ENCODE measurements at regions not wholly inside any gene's neighbourhood (a gene's known extent, or its start where the extent isn't known, plus 50 kb on each side); places are given as distances from the start of the nearest gene placed in this dataset.
A peak's percentile ranks its signal among the peaks of the same experiment; 100 is the strongest.

GRCh38 chr7:155377838-155378579, 79.9 kb upstream of the EN2 start:
- no peak for TF ChIP-seq CTCF (conservative IDR thresholded peaks at IDR 0.05 in 1 of 2, IDR thresholded peaks at IDR 0.05 in 1 of 2; ENCODE audit: low read depth in 1 of 2, low read length in 2 of 2)
- TF ChIP-seq EZH2 (IDR thresholded peaks at IDR 0.05; ENCODE audit: low read length, missing control alignments): peak; percentile 73
- Histone ChIP-seq H3K79me2 (ENCODE audit: control insufficient read depth, insufficient read depth, low read length) (no peaks in the 10 kb centered on the region), H3K36me3 (ENCODE audit: control insufficient read depth, insufficient read depth, low read length) (no peaks in the 10 kb centered on the region), H3K27me3 (ENCODE audit: control insufficient read depth, insufficient read depth, low read length) (peaks cover 87% of the 10 kb centered on the region), H4K20me1 (ENCODE audit: control insufficient read depth, extremely low read depth, insufficient read depth, low read length) (no peaks in the 10 kb centered on the region), H3K4me3 (replicated peaks in 1 of 4; ENCODE audit: control extremely low read depth in 1 of 4, insufficient read depth in 1 of 4, low read depth in 3 of 4, low read length in 4 of 4) (peak overlapping the region in 1 of 4 experiments; percentile 25), H2AFZ (ENCODE audit: low read length) (no peak overlapping the region), H3K9ac (ENCODE audit: insufficient read depth, low read length) (no peak overlapping the region), H3K27ac (ENCODE audit: insufficient read depth, low read length) (no peak overlapping the region), H3K4me1 (ENCODE audit: control insufficient read depth, extremely low read depth, insufficient read depth, low read length) (no peaks in the 10 kb centered on the region), H3K4me2 (ENCODE audit: extremely low read depth, insufficient read depth, low read length) (no peak overlapping the region), H3K9me3 (ENCODE audit: control insufficient read depth, insufficient read depth, low read depth, low read length) (no peaks in the 10 kb centered on the region)
- peak in 1 of 2 donors; percentile 38 for DNase-seq (ENCODE audit: low read depth in 2 of 2)

GRCh38 chr7:155378580-155378934, 79.4 kb upstream of the EN2 start:
- no peaks in the 10 kb centered on the region for H4K20me1 ChIP-seq (ENCODE audit: control insufficient read depth, extremely low read depth, insufficient read depth, low read length)
- no peaks in the 10 kb centered on the region for H3K9me3 ChIP-seq (ENCODE audit: control insufficient read depth, insufficient read depth, low read depth, low read length)
- no peak overlapping the region for H2AFZ ChIP-seq (ENCODE audit: low read length)
- H3K27ac ChIP-seq (ENCODE audit: insufficient read depth, low read length): no peak overlapping the region
- H3K27me3 ChIP-seq (ENCODE audit: control insufficient read depth, insufficient read depth, low read length): peaks cover 87% of the 10 kb centered on the region
- TF ChIP-seq CTCF (conservative IDR thresholded peaks at IDR 0.05 in 1 of 2, IDR thresholded peaks at IDR 0.05 in 1 of 2; ENCODE audit: low read depth in 1 of 2, low read length in 2 of 2) (no peak), EZH2 (IDR thresholded peaks at IDR 0.05; ENCODE audit: low read length, missing control alignments) (no peak)
- no peaks in the 10 kb centered on the region for H3K79me2 ChIP-seq (ENCODE audit: control insufficient read depth, insufficient read depth, low read length)
- H3K36me3 ChIP-seq (ENCODE audit: control insufficient read depth, insufficient read depth, low read length): no peaks in the 10 kb centered on the region
- H3K9ac ChIP-seq (ENCODE audit: insufficient read depth, low read length): no peak overlapping the region
- no peak overlapping the region for H3K4me2 ChIP-seq (ENCODE audit: extremely low read depth, insufficient read depth, low read length)
- no peak overlapping the region for H3K4me3 ChIP-seq (replicated peaks in 1 of 4; ENCODE audit: control extremely low read depth in 1 of 4, insufficient read depth in 1 of 4, low read depth in 3 of 4, low read length in 4 of 4)
- H3K4me1 ChIP-seq (ENCODE audit: control insufficient read depth, extremely low read depth, insufficient read depth, low read length): no peaks in the 10 kb centered on the region
- DNase-seq (ENCODE audit: low read depth in 2 of 2): no peak

DNA sequence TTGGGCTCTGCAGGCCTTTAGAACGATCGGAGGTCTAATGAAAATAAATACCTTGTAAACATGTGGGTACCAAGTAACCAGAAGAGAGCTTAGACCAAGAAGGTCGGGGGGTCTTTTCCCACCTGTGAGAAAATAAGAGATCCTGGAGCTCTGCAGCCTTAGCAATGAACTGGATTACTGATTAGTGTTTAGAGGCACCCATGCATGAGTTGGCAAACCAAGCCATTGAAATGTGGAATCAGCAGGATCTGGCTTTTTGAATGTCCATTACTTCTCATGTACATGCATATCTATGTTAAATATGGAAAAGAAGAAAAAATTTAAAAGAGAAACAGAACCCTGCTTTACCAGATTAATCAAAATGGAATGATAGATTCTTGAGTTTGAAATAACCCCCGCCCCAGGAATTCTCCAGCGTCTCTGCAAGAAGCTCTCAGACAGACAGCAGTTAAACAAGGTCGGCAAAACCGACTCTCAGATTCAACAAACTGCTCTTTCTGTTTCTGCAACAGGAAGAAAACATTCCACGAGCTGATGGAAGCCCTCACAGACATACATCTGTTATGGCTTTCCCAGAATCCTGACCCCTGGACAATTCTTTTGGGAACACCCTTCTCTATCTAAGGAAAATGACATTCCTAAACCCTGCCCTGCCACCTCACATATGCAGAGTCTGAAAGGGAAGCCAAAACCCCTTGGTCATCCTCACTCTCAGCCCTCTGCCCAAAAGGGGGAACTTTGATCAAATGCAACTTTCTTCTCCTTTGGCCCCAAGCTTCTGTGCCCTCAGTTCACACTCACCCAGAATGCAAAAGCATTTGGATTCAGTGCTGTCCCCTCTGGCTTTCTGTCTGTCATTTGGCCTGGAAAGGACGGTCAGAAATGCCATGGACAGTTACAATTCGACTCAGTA, 78.7 kb upstream of the EN2 start:
- Histone ChIP-seq H3K27me3 (ENCODE audit: control insufficient read depth, insufficient read depth, low read length) (peaks cover 87% of the 10 kb centered on the region), H3K79me2 (ENCODE audit: control insufficient read depth, insufficient read depth, low read length) (no peaks in the 10 kb centered on the region), H3K36me3 (ENCODE audit: control insufficient read depth, insufficient read depth, low read length) (no peaks in the 10 kb centered on the region), H3K9me3 (ENCODE audit: control insufficient read depth, insufficient read depth, low read depth, low read length) (no peaks in the 10 kb centered on the region), H3K4me1 (ENCODE audit: control insufficient read depth, extremely low read depth, insufficient read depth, low read length) (no peaks in the 10 kb centered on the region), H4K20me1 (ENCODE audit: control insufficient read depth, extremely low read depth, insufficient read depth, low read length) (no peaks in the 10 kb centered on the region), H3K9ac (ENCODE audit: insufficient read depth, low read length) (no peak overlapping the region), H3K27ac (ENCODE audit: insufficient read depth, low read length) (no peak overlapping the region), H3K4me2 (ENCODE audit: extremely low read depth, insufficient read depth, low read length) (no peak overlapping the region), H2AFZ (ENCODE audit: low read length) (no peak overlapping the region), H3K4me3 (replicated peaks in 1 of 4; ENCODE audit: control extremely low read depth in 1 of 4, insufficient read depth in 1 of 4, low read depth in 3 of 4, low read length in 4 of 4) (no peak overlapping the region)
- TF ChIP-seq EZH2 (IDR thresholded peaks at IDR 0.05; ENCODE audit: low read length, missing control alignments) (peak; percentile 35), CTCF (conservative IDR thresholded peaks at IDR 0.05 in 1 of 2, IDR thresholded peaks at IDR 0.05 in 1 of 2; ENCODE audit: low read depth in 1 of 2, low read length in 2 of 2) (no peak)
- no peak for DNase-seq (ENCODE audit: low read depth in 2 of 2)

All from fibroblast of lung (primary cell).